Hepatocyte (in vitro differentiated cells): ENCODE measurements at regions not wholly inside any gene's neighbourhood (a gene's known extent, or its start where the extent isn't known, plus 50 kb on each side); places are given as distances from the start of the nearest gene placed in this dataset.

ENCODE experiments used
- EZH2 ChIP-seq: fragments of 200-600 bp; sonication (generic); IDR thresholded peaks from 2 replicates; pipeline ENCODE4 v1.6.1; 2016; ENCODE audit warnings: antibody characterized with exemption, mild to moderate bottlenecking, borderline replicate concordance
- TF ChIP-seq, protein P1 (sequence below): fragments of 200-600 bp; sonication (generic); IDR thresholded peaks from 2 replicates; pipeline ENCODE4 v1.5.1; 2016; ENCODE audit warnings: antibody characterized with exemption, mild to moderate bottlenecking; ENCODE audit not compliant: poor library complexity

DNA sequence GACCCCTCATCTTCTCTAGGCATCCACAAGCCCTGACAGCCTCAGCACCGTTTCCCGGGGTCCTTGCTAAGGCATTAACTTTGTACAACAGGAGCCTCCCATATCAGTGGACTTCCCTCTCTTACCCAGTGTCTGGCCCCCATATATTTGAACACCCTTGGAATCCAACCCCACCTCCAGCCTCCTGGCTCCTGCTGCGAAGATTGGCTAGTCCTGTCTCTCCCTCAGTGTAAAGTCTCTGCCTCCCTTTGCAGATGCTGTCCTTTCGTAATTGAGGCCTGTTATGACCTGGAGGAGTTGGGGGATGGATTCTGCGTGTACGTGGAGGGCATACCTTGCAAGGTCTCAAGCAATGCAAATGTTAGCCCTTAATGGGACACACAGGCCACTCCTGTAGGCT is 413.7 kb downstream of the IRS2 start:
- no peak for TF ChIP-seq EZH2
- TF ChIP-seq, protein P1, sequence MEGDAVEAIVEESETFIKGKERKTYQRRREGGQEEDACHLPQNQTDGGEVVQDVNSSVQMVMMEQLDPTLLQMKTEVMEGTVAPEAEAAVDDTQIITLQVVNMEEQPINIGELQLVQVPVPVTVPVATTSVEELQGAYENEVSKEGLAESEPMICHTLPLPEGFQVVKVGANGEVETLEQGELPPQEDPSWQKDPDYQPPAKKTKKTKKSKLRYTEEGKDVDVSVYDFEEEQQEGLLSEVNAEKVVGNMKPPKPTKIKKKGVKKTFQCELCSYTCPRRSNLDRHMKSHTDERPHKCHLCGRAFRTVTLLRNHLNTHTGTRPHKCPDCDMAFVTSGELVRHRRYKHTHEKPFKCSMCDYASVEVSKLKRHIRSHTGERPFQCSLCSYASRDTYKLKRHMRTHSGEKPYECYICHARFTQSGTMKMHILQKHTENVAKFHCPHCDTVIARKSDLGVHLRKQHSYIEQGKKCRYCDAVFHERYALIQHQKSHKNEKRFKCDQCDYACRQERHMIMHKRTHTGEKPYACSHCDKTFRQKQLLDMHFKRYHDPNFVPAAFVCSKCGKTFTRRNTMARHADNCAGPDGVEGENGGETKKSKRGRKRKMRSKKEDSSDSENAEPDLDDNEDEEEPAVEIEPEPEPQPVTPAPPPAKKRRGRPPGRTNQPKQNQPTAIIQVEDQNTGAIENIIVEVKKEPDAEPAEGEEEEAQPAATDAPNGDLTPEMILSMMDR: no peak
